PC-3 (cell line): ENCODE measurements at regions not wholly inside any gene's neighbourhood (a gene's known extent, or its start where the extent isn't known, plus 50 kb on each side); places are given as distances from the start of the nearest gene placed in this dataset.

Source experiments
- CTCF ChIP-seq: fragments of 300-600 bp; sonication (generic); conservative IDR thresholded peaks from 2 replicates; pipeline ENCODE4 v1.5.1; 2017; ENCODE audit warnings: antibody characterized with exemption, low read depth, mild to moderate bottlenecking, low read length
- EZH2 ChIP-seq: fragments of 300-600 bp; sonication (generic); IDR thresholded peaks from one replicate; pipeline ENCODE4 v1.6.1; 2017; ENCODE audit warnings: antibody characterized with exemption, mild to moderate bottlenecking, low read length; ENCODE audit not compliant: unreplicated experiment
- EZH2phosphoT487 ChIP-seq: fragments of 300-600 bp; sonication (generic); IDR thresholded peaks from 2 replicates; pipeline ENCODE4 v1.6.1; 2018; ENCODE audit warnings: mild to moderate bottlenecking, antibody characterized with exemption, low read length, borderline replicate concordance

- TF ChIP-seq CTCF (no peak), EZH2phosphoT487 (no peak), EZH2 (no peak)
These were observed 58.8 kb upstream of the JAK2 start for GRCh38 chr9:4926239-4926638.
